Parathyroid adenoma (tissue), 2 donors: ENCODE measurements at regions not wholly inside any gene's neighbourhood (a gene's known extent, or its start where the extent isn't known, plus 50 kb on each side); places are given as distances from the start of the nearest gene placed in this dataset.

Experiments
- H2AFZ ChIP-seq: fragments of 300-600 bp; sonication (generic); one replicate; pipeline ENCODE4 v1.7.0; 2017; ENCODE audit warnings: antibody characterized with exemption, mild to moderate bottlenecking
- H3K27ac ChIP-seq: fragments of 300-600 bp; sonication (generic); one replicate; pipeline ENCODE4 v1.7.0; 2017
- H3K27me3 ChIP-seq: fragments of 300-600 bp; sonication (generic); one replicate; pipeline ENCODE4 v1.7.0; 2017; ENCODE audit warnings: low read length; ENCODE audit not compliant: control insufficient read depth, insufficient read depth
- H3K36me3 ChIP-seq: fragments of 300-600 bp; sonication (generic); one replicate; pipeline ENCODE4 v1.7.0; 2017; ENCODE audit warnings: low read length; ENCODE audit not compliant: control insufficient read depth, insufficient read depth
- H3K4me1 ChIP-seq: fragments of 300-600 bp; sonication (generic); one replicate; pipeline ENCODE4 v1.7.0; 2017; ENCODE audit warnings: control low read depth
- H3K4me2 ChIP-seq: fragments of 300-600 bp; sonication (generic); one replicate; pipeline ENCODE4 v1.7.0; 2017; ENCODE audit warnings: low read length
- H3K4me3 ChIP-seq: fragments of 300-600 bp; sonication (generic); one replicate; pipeline ENCODE4 v1.7.0; 2017; ENCODE audit warnings: low read depth, low read length
- H3K79me2 ChIP-seq: fragments of 300-600 bp; sonication (generic); one replicate; pipeline ENCODE4 v1.7.0; 2017; ENCODE audit warnings: control low read depth
- H3K9ac ChIP-seq: fragments of 300-600 bp; sonication (generic); one replicate; pipeline ENCODE4 v1.7.0; 2017; ENCODE audit warnings: mild to moderate bottlenecking
- H3K9me3 ChIP-seq: fragments of 300-600 bp; sonication (generic); one replicate; pipeline ENCODE4 v1.7.0; 2017; ENCODE audit warnings: low read length; ENCODE audit not compliant: control insufficient read depth
- TF ChIP-seq, protein P1 (sequence below): fragments of 300-600 bp; sonication (generic); IDR thresholded peaks from one replicate; pipeline ENCODE4 v1.7.0; 2017; ENCODE audit warnings: antibody characterized with exemption, mild to moderate bottlenecking
- donor health status: primary hyperparathyroidism.

DNA sequence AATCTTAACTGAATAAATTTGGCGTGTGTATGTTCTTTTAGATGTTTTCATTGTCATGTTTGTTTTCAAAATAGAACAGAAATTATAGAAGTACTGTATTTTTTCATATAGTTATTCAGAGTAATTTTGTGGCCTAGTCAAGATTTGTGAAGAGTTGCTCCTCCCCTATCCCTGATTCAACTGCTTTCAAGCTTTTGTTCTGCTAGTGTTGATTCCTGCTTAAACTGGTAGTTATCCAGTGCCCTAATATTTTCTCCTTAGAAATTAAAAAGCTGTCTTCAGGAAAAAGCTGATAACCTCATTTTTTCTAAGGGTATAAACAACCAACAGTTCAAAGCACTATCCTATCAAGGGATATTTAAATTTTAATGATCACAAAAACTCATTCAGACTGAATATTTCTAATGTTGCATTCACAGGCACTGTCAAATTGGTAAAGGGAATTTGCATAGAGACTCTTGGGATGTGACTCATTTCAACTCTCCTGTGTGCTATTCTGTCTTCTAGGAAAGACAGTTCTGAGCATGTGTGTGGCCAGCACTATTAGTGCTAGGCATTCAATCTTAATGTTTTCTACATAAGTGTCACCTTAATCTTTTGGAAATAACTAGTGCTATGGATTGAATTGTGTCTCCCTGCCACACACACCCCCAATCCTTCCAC is 1776.0 kb downstream of the LRRC4C start:
- TF ChIP-seq, protein P1, sequence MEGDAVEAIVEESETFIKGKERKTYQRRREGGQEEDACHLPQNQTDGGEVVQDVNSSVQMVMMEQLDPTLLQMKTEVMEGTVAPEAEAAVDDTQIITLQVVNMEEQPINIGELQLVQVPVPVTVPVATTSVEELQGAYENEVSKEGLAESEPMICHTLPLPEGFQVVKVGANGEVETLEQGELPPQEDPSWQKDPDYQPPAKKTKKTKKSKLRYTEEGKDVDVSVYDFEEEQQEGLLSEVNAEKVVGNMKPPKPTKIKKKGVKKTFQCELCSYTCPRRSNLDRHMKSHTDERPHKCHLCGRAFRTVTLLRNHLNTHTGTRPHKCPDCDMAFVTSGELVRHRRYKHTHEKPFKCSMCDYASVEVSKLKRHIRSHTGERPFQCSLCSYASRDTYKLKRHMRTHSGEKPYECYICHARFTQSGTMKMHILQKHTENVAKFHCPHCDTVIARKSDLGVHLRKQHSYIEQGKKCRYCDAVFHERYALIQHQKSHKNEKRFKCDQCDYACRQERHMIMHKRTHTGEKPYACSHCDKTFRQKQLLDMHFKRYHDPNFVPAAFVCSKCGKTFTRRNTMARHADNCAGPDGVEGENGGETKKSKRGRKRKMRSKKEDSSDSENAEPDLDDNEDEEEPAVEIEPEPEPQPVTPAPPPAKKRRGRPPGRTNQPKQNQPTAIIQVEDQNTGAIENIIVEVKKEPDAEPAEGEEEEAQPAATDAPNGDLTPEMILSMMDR, result no peak
- no peak overlapping the region for H3K27ac ChIP-seq
- no peaks in the 10 kb centered on the region for H3K27me3 ChIP-seq
- H3K9ac ChIP-seq, result no peak overlapping the region
- H3K36me3 ChIP-seq, result no peaks in the 10 kb centered on the region
- H3K4me1 ChIP-seq, result no peaks in the 10 kb centered on the region
- no peaks in the 10 kb centered on the region for H3K9me3 ChIP-seq
- H3K79me2 ChIP-seq, result no peaks in the 10 kb centered on the region
- H2AFZ ChIP-seq, result no peak overlapping the region
- H3K4me3 ChIP-seq, result no peak overlapping the region
- H3K4me2 ChIP-seq, result no peak overlapping the region

DNA sequence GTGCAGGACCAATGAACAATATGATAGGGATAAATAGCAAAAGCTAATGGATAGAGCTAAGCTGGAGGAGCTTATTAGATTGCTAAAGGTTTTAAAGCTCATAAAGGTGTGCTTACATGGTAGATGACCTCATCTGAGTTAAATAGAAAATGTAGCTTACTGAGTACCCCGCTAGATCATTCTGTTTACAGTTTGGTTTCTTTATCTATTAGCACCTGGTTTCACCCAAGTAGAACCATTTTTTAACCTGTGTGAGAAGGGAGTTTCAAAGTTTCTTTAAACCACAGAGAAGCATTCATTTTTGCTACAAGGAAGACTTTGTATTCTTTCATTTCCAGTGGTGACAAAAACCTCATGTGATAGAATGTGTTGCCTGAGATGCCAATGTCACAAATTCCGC is 1778.0 kb downstream of the LRRC4C start:
- H3K9ac ChIP-seq, result no peak overlapping the region
- H3K27me3 ChIP-seq, result no peaks in the 10 kb centered on the region
- H3K4me2 ChIP-seq, result no peak overlapping the region
- H3K4me3 ChIP-seq, result no peak overlapping the region
- no peaks in the 10 kb centered on the region for H3K36me3 ChIP-seq
- no peaks in the 10 kb centered on the region for H3K9me3 ChIP-seq
- H2AFZ ChIP-seq, result no peak overlapping the region
- H3K79me2 ChIP-seq, result no peaks in the 10 kb centered on the region
- H3K27ac ChIP-seq, result no peak overlapping the region
- TF ChIP-seq, protein P1, result no peak
- H3K4me1 ChIP-seq, result no peaks in the 10 kb centered on the region

- H3K9ac ChIP-seq, result no peak overlapping the region
- no peak overlapping the region for H3K4me2 ChIP-seq
- no peak overlapping the region for H3K27ac ChIP-seq
- H3K79me2 ChIP-seq, result no peaks in the 10 kb centered on the region
- no peaks in the 10 kb centered on the region for H3K4me1 ChIP-seq
- TF ChIP-seq, protein P1, result no peak
- no peak overlapping the region for H3K4me3 ChIP-seq
- no peaks in the 10 kb centered on the region for H3K9me3 ChIP-seq
- H3K36me3 ChIP-seq, result no peaks in the 10 kb centered on the region
- no peak overlapping the region for H2AFZ ChIP-seq
- no peaks in the 10 kb centered on the region for H3K27me3 ChIP-seq
These were observed 1780.5 kb downstream of the LRRC4C start for GRCh38 chr11:39678996-39679395.

GRCh38 chr11:39675171-39675570 is 1784.3 kb downstream of the LRRC4C start:
- Histone ChIP-seq H3K4me1 (no peaks in the 10 kb centered on the region), H3K9ac (no peak overlapping the region)

More at GRCh38 chr11:39675171-39675570, 1784.3 kb downstream of the LRRC4C start:
- H3K9me3 ChIP-seq, result no peaks in the 10 kb centered on the region
- no peak overlapping the region for H3K4me3 ChIP-seq
- H3K27me3 ChIP-seq, result no peaks in the 10 kb centered on the region
- no peak overlapping the region for H3K4me2 ChIP-seq
- no peak overlapping the region for H2AFZ ChIP-seq
- no peak overlapping the region for H3K27ac ChIP-seq
- TF ChIP-seq, protein P1, result no peak
- no peaks in the 10 kb centered on the region for H3K79me2 ChIP-seq
- no peaks in the 10 kb centered on the region for H3K36me3 ChIP-seq
